CD4-positive, alpha-beta T cell treated with Interleukin-4 for 1 hour (primary cell): ENCODE measurements at regions not wholly inside any gene's neighbourhood (a gene's known extent, or its start where the extent isn't known, plus 50 kb on each side); places are given as distances from the start of the nearest gene placed in this dataset.
"Not testable (repeated sequence)": the region's sequence is repeated elsewhere in the genome, so short reads cannot be mapped to it uniquely, and the experiment has no call there.

Source experiments
- DNase-seq, 2 donors: peaks; one replicate each; pipeline ENCODE4 v3.0.0-alpha.2; 2020 to 2022

DNA sequence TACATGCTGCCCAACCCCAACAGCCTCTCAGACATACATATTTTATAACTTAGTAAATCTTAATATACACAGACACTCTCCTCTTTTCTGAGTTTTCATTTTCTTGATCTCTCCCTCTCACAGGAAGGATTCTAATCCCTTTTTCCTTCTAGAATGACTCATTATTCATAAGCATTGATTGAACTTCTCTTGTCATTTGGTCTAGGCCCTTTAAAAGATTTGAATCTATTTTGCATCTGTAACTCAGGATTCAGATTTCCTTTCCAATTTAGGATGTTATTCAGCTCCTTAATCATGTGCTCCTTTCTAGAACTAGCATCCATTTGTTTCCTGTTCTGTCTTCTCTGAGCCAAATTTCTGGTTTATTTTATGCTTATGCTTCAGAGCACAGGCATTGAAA, 624.5 kb upstream of the SGO1 start:
- no peak for DNase-seq

DNA sequence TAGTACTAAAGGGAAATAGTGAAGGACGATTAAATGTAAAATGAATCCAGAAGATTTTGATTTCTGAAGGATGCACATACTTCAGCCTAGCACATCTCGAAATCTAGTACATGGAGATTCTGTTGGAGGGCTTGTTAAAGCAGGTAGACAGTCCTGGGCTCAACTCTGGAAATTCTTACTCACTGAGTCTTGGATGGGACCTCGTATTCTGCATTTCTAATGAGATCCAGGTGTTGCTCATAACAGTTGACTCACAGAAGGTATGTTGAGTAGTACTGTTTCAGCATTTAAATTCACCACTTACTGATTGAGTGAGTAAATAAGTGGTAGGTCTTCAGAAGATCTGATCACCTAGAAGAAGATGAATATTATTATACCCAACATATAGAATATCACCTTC, 623.4 kb upstream of the SGO1 start:
- DNase-seq: no peak

DNA sequence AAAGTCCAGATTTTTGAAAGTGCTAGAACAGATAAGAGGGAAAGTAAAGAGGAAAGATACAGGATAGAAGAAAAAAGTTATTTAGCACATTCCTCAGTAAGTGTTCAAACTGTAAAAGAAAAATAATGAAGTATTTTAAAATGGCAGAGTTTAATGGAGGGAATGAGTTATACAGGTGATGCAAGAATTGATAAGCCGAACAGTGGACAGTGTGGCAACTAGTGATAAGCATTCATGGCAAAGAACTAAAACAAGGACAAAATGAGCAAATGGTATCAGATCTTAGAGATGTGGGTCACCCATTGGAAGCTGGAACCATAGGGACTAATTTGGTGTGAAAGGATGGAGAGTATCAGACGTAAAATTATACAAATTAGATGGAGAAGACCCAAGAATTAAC, 622.9 kb upstream of the SGO1 start:
- DNase-seq: no peak

DNA sequence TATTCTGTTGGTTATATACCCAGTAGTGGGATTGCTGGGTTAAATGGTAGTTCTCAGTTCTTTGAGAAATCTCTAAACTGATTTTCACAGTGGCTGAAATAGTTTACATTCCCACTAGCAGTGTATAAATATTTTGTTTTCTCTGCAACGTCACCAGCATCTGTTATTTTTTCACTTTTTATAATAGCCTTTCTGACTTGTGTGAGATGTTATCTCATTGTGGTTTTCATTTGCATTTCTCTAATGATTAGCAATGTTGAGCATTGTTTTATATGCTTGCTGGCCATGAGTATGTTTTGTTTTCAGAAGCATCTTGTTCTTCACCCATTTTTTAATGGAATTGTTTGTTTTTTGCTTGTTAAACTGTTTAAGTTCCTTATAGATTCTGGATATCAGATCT, 612.7 kb upstream of the SGO1 start:
- no peak for DNase-seq

DNA sequence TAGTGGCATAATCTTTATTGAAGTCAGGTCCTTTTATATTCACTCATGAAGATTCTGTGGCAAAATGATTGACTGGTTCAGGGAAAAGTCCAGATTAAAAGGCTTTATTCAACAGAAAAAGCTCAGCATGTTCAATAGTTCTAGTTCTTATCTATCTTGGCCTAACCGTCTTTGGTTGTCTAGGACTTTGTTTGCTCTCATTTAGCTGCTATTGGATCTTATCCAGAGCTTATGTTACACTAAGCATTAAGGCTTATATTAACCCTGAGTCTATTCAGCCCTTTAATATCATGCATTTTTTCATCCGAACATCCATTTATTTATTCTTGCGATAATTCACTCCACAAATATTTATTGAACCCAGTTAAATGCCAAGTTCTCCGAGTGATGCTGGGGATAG, 601.0 kb upstream of the SGO1 start:
- no peak for DNase-seq

DNA sequence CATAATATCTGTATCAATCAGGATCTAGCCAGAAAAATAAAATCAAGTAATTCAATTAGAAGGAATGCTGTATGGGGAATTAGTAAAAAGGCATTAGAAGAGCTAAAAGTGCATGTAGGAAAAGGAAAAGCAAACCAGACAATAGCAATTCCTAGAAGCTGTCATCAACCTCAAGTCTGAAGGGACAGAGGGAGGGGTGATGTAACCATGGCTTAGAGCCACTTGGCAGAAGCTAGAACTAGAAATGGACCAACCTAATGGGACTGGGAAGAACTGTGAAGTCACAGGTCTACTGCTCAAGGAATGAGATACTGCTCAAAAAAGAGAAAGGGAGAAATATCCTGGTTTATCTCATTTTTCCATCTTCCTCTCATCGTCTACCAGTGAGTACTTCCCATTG, 590.7 kb upstream of the SGO1 start:
- DNase-seq: no peak

DNA sequence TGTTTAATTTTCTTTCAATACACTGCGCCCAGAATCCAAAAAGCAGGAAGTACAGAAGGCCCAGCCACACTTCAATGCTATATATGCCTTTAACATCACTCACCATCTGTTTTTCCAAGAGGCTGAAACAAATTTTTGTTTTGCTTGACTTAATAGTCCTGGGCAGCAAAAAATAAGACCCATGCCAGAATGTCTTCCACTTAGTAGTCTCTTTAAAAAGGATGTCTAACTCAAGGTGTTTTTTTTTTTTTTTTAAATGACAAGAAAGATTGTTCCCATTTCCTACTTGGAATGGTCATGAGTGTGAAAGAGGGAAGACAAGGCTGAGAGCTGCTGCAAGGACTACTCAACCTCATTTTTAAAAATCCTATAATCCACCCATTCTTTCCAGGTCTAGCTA, 590.3 kb upstream of the SGO1 start:
- no peak for DNase-seq

DNA sequence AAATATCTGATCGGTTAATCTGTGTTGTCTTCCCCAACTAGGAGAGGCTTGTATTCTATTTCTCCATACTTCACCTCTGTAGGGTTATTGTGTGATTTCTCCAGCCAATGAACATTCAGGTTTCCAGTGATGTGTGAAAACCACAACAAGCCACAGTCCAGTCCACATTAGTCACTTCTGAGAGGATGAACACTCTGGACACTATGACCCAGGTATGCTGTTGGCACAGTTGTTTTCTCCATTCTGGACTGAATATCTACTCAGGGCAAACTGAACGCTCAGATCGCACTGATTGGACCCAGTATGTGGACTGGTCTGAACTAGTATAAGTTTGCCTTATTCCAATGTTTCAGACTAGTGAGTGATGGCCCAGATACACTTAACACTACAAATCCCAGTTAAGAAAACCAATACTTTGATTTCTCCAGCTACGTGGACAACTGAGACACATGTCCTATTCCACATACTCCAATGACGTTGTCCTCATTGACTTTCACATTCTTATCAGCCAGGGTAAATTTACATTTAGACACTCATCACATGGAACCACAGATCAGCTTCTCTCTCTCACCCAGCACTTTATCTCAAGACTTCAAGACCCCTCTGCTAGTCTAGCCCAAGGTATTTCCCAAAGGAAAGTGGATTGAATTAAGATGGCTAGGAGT, 587.4 kb upstream of the SGO1 start:
- DNase-seq: no peak

DNA sequence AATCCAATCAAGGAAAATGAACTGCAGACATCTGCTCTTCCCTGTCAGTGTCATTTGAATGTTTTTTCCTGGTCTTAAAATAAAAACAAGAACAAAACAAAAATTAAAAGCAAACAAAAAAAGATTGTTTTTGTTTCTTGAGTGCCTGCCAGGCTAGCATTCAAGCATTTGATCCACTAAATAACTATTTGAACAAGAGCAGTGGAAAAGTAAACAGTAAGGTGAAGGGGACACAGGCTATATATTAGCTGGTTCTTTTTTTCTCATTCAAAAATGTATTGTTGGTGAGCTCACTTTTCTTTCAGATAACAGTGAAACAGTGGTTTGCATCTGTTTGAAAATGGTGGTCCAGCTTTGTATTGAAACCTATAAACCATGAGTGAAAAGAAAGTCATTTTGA, 586.9 kb upstream of the SGO1 start:
- DNase-seq: no peak

DNA sequence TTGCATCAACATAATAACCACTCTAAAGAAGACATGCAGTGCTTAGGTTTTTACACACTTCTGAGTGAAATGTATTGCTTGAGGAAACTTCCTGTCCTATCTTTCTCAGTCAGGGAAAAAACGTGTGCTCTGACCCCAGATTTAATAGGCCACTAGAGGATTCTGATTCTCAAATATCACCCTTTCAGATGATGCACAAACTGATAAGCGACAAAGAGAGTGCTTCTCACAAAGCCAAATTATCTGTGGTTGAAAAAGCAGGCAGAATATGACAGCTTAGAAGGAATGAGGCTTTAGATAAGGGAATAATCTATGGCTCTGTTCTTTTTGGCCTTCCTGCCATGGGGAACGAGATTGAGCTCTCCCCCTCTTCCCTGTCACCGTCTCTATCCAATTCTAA, 583.4 kb upstream of the SGO1 start:
- DNase-seq: no peak

DNA sequence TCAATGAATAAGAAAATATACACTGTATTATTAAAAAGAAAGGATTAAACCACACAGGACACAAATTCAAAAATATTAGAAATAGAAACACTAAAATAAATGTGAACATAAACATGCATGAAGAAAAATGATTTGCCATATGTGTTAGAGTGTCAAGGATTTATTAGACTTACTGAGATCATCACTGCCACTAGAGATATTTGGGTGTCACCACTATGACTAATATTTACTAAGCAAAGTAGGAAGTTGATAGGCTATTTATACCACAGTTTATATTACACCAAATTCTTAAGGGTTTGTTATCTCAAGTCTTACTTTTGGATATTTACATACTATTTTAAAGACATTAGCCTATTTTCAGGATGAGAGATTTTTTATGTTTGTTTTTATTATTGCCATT, 575.0 kb upstream of the SGO1 start:
- no peak for DNase-seq

DNA sequence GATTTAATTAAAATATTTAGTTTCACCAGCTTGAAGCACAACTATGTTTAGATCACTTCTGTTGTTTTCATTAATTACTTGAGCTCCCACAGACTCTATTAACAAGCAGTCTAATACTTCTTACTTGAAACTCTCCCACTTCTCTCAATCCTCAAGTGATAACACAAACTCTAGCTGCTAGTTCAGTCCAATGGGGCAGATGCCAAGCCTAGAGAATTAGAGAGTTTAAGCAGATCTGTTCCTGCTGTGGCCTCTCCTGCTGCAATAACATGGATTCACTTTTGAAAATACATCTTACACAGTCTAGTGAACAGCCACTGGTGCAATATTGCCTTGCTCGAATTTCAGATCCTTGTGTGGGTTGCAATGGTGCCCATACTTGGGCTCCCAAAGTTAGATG, 566.4 kb upstream of the SGO1 start:
- DNase-seq: no peak

DNA sequence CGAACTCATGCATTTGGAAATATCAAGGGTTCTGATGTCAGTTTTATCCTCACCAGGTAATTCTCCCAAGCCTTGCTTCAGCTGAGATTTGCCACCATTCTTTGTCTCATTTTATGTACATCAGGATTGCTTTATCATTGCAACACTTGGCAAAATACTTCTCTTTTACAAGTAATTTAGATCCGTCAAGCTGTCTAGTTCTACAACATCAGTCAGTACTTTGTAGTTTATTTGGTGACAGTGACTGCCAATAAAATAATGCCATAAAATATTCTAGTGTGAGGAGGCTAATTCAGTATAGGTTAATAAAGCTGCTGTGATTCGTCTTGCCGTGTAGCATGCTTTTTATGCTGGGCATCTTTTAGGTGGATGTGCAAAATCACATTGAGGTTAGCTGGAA, 565.3 kb upstream of the SGO1 start:
- DNase-seq: no peak

DNA sequence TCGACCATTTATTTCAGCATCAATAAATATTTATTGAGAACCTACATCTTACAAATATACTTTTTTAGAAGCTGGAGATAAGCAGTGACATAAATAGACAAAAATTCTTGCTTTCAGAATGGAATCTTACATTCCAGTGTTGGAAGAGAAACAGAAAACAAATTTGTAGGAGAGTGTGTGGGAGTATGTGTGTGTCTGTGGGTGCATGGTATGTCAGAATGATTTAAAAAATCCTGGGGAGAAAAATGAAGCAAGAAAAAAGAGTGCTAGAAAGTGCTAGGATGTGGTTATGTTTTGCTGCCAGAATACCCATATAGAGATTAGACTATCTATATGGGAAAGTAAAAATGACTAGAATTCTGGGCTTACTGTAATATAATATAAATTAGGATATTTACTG, 561.7 kb upstream of the SGO1 start:
- no peak for DNase-seq

DNA sequence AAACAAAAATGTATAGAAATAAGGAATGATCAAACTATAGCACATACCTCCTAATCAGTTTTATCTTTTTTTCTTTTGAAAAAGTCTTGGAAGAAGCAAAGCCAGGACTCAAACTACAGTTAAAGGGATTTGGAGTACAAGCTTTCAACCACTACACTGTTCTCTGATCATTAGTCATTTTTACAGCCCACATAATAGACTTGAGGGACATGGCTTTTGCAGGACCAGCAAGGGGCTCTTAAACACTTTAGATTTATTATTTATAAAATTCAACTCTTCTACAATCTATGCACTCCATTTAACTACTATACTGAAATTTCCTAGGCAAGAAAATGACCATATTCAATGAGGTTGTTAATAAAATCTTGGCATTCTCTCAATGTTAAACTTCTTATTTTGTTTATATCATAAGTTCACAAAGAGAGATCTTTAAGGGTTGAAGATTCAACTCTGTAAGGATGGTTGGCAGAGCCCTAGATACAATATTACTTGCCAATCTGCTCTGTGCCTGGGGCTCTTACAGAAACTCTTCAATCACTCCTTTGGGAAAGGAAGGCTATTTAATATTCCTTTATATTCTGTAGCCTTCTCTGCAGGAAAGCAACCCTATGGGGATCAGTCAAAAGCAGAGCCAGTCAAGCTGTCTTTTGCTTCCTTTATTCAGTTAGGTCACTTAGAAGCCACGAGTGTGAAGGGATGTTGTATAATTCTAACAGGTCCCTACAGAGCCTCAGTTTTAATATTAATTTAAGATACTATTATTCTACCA, 557.7 kb upstream of the SGO1 start:
- no peak for DNase-seq

DNA sequence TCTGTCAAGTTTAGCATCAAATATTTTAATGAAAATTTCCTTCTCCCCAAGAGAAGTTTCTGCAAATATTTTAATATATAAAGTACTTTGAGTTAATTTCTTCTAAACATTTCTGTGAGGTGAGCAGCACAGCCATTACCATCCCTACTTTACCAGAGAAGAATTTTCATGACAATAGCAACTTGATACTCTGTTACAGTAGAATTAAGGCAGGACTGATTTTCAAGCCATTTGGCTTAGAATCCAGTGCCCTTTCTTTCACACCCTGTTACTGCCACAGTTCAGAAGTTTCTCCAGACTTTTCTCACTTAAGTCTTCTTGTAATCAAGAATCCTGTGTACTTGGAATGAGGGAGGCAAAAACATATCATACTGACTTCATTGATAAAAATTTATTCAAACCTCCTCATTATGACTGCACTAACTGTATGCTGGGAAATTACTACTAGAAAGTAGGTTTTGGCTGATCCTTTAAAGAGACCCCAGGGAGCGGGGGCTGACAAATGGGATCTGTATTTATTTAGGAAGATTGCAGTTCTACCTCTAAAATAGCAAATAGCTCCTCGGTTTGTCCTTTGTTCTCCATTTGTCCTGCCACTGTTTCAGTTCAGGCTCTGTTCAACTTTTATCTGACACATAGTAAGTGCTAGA, 557.0 kb upstream of the SGO1 start:
- no peak for DNase-seq

DNA sequence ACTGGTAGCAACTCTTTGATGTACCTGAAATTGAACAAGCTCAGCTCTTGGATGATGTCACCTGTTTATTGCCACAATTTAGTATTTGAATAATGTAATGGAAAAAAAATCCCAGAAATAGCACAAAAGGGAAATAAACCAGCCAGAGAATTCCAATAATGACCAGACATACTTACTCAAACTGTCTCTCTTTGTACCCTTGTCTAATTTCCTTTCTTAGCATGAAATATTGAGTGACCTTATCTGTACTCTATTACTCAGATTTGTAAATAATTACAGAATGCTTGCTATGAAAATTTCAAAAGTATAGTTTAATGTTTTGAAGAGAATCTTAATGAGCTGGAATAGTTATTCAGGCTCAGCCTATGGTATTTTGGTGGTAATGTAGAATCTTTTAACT, 555.4 kb upstream of the SGO1 start:
- no peak for DNase-seq

DNA sequence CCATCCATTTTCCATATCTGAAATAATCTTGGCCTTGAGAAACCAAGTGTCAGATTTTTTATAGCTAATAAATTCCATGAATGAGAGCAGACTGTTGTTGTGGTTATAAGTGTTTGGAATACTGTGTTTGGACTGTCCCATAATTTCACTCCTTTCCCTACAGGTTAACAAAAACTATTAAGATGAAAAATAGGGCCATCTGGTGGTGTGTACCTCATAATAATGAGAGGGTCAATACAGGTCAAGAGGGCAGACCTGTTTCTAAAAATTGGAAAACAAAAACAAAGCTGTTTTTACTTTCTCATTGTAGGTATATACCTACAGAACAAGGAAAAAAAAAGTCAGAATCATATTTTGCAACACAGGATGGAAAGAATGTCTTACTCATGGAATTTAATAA, 553.8 kb upstream of the SGO1 start:
- DNase-seq: no peak

DNA sequence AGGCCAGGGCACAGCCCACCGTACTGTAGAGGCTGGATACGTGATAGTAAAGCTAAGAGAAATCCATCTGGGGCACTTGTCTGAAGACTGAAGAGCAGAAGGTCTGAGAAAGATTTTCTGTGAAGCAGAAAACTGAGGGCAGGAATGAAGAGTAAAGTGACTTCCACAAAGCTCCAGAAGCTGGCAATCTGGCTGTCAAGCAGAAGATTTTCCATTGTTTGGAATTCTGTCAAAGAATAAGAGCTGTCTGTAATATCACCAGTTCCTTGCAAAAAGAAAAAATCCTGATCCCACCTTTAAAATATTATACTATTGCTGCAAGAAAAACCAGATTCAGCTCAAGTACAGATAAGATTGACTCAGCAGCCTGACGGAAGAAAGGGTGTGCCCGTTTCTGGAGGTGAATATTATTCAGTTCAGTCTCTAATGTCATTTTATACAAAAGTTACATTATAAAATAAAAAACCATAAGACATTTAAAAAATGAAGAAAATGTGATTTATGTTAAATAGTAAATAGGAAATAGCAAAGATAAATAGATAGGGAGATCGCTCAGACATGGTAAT, 550.4 kb upstream of the SGO1 start:
- DNase-seq: no peak

DNA sequence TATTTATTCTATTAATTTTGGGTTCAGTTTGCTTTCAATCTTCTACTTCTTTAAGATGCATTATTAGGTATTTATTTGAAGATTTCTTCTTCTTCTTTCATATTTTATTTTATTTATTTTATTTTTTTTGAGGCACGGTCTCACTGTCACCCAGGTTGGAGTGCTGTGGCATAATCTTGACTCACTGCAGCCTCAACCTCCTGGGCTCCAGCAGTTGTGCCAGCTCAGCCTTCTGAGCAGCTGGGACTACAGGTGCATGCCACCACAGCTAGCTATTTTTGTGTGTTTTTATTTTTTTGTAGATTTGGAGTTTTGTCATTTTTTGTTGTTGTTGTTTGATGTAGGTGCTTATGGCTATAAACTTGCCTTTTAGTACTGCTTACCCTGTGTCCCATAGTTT, 543.2 kb upstream of the SGO1 start:
- DNase-seq: no peak

DNA sequence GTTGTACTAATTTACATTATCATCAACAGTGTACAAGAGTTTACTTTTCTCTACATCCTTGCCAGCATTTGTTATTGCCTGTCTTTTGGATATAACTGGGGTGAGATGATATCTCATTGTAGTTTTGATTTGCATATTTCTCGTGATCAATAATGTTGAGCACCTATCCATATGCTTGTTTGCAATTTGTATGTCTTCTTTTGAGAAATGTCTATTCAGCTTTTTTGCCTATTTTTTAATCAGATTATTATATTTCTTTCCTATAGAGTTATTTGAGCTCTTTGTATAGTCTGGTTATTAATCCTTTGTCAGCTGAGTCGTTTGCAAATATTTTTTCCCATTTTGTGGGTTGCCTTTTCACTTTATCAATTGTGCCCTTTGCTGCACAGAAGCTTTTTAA, 540.8 kb upstream of the SGO1 start:
- no peak for DNase-seq

DNA sequence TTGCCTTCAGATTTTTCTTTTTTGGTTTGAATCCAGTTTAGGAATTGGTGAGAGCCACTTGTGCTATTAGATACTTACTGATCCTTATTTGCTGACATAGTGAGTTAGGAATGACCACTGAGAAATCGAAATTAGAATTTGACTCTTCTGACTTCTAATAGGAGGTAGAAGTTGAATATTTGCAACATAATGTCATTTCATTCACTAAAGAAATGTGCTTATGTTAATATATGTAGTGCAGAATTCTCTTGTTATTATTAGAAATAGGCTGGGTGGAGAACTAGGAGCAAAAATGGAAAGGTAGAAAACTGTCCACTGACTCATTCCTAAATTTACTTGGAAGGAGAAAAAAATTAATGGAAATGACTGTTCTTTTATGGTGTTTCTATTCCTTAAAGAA, 538.2 kb upstream of the SGO1 start:
- no peak for DNase-seq

DNA sequence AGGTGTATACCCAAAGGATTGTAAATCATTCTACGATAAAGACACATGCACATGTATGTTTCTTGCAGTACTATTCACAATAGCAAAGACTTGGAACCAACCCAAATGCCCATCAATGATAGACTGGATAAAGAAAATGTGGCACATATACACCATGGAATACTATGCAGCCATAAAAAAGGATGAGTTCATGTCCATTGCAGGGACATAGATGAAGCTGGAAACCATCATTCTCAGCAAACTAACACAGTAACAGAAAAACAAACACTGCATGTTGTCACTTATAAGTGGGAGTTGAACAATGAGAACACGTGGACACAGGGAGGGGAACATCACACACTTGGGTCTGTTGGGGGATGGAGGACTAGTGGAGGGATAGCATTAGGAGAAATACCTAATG, 530.4 kb upstream of the SGO1 start:
- DNase-seq: not testable (repeated sequence)

DNA sequence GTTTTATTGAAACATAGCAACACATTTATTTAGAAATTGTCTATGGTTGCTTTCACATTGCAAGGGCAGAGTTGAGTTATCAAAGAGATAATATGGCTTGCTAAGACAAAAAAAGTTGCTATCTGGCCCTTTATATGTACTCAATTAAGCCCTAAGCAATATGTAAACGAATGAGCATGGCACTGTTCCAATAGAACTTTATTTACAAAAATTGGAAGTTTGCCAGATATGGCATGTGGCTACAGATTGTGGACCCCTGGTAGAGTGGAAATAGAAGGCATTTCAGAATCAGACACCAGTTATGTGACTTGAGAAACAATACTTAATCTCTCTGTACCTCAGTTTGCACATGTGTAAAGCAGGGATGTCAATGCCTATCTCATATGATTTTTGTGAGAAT, 515.6 kb upstream of the SGO1 start:
- no peak for DNase-seq
